NCI-H1417 (cell line): ENCODE measurements at regions not wholly inside any gene's neighbourhood (a gene's known extent, or its start where the extent isn't known, plus 50 kb on each side); places are given as distances from the start of the nearest gene placed in this dataset.
A peak's percentile ranks its signal among the peaks of the same experiment; 100 is the strongest.

ENCODE experiments used
- DNase-seq, 3 experiments: peaks; one replicate each; lab custom pipeline; 2025; lab: John Stamatoyannopoulos, UW

DNA sequence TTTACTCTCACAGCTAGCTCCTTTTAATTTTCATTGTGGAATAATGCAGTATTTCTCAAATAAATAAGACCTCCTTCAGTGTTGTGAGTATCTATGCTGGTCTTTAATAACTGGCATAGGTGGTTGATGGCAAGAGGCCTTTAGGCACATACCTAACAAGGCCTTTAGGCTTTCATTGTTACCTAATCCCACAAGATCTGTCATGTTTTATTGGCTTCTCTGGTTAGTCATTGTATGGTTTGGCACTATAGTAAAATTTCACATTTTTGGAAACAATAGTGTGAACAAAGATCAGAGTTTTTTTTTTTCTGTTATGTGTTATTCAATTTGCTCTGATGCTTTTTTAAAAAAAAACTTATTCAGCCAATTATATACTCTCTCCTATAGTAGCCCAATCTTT, 89.8 kb upstream of the NEUROD1 start:
- DNase-seq, result no peak

DNA sequence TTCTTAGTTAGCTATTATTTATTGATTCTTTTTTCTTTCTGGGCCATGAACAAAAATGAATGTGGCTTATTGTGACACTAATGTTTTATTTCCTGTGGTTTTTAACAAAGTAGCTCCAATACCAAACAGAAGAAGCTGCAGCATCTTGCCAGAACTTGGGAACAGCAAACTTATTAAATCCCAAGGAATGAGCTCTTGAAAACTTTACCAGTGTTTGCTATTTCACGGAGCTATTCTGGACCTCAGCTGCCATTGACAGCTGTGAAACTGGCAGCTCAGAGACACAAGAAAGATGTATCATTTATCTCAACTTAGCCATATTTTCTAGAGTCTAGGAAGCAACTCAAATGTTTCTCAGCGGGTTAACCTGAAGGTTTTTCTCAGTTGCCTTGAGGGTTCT, 91.0 kb upstream of the NEUROD1 start:
- DNase-seq, result no peak

DNA sequence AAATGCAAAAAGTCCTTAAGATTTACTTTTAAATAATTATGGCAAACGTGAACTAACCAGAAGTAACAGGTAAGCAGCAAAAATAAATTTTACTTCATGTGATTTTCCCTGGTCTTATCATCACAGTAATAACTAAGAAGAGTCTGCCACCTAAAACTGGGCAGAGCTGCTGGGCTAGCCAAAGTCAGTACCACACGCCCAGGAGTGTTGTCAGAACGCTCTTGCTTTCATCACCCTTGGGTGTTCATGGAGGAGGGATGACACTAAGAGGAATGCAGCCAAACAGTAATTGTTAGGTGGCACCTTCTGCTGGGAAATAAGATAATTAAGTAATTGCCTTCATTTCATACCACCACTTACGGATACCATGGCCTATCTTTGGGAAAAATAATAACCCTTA, 92.0 kb upstream of the NEUROD1 start:
- no peak for DNase-seq

DNA sequence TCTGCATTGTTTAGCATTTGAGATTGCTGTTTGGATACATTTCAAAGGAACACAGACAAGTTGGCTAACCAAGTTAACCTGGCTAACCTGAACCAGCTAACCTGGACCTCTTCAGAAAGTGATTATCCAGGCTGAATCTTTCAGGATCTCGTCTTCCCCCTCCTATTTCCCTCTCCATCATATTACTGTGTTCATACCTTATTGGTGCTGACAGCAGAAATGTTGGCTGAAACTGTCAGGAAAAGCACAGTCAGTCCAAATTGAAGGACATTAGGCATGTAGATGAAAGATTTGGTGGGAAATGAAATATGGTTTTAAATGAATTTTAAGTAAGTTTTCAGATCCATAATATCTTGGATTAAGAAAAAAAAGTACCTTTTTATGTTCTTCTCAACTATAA, 92.5 kb upstream of the NEUROD1 start:
- DNase-seq, result no peak

DNA sequence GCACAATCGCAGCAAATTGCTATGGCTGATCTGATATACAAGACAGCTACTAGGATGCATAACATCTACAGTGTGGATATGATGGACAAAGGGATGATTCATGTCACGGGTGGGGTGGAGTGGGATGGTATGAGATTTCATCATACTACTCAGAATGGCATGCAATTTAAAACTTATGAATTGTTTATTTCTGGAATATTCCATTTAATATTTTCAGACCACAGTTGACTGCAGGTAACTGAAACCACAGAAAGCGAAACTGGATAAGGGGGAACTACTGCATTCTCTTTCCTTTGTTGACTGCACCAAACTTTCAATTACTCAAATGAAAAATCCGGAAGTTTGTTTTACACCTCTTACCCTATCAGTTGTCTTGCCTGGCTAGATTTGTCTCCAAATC, 94.4 kb upstream of the NEUROD1 start:
- DNase-seq, result no peak

DNA sequence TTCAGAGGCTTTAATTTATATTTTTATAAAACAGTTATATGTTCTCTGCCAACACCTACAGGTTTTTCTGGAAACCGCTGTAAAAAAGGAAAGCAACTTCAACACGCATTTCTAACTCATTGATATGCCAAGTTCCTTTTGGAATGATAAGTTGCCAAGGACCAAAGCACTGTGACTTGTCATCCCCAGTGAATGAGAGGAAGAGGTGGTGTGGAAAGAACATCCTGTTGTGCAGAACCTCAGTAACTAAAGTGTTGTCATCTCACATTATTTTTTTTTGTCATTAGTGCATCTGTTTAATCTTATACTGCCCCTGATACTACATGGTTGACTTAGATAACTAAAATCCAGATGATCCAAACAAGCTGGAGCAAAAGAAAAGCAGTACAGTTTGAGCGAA, 96.0 kb upstream of the NEUROD1 start:
- no peak for DNase-seq

DNA sequence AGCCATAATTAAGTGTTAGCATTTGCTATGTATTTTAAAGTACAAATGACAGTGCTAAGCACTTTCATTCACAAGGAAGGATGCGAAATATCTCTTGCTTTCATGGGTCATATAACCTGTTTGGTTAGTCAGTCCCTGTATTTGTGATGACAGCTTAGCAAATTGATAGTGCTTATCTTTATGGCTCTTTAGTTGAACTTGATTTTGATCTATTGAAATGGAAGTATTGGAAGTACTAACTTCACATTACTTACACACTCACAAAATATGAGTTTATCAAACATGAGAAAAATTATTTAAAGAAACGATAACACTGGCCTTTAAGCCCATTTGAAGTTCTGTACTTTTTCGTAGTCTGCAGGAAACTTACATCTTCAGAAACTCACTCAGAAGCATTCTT, 97.4 kb upstream of the NEUROD1 start:
- no peak for DNase-seq

DNA sequence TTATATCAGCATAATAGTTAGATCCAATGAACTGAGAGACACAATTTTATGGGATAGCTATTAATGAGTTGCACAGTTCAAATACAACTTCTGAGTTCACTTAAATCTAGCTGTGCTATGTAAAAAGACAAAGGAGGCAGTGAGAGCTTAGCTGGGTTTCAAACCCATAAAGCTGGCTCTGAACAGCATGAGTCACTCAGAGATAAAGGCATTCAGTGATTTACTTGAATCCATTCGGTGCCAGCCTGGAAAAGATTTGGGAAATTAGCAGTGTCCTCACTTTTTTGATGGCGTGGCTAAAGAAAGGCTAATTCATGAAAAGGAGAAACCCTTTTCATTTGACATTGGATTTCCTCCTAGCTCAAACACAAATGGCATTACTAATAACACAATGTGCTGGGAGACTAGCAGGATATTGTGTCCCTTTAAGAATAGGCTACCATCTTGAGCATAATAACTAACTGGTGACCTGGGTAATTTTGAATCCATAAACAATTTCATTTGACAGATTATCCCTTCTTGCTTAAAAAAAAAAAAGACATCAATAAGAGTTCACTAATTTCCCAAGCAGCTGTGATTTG, 98.4 kb upstream of the NEUROD1 start:
- no peak for DNase-seq

DNA sequence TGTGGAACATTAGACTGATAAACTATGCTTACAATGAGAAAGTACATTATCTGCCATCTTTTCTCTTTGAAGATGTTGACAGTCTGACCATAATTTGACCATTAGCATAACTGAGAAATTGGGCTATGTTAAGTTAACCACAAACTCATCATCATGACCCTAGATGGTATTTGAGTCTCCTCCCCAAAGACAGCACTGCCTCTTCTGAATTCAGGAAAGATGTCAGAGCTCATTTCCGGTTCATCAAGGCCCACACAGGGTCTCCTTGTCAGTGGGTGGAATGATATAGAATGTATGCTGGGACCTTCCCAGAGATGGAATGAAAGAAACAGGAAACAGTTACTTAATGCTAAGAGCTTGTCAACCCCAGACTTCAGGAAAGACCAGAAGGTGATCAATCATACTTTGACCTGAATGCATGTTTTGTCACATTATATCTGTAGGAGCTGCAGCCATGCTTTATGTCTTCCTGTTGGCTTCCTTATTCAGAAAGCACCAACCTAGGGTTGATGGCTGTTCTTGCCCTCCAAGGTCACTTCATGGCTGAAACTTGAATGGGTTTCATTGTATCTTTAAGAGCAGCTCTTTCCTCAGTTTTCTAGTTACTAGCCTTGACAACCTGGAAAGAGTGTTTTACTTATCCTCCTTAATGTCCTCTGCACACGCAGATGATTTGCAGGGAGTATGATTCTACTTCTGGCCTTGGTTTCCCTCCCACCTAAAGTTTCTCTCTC, 99.1 kb upstream of the NEUROD1 start:
- DNase-seq, result peak in 1 of 3 experiments; percentile 38

DNA sequence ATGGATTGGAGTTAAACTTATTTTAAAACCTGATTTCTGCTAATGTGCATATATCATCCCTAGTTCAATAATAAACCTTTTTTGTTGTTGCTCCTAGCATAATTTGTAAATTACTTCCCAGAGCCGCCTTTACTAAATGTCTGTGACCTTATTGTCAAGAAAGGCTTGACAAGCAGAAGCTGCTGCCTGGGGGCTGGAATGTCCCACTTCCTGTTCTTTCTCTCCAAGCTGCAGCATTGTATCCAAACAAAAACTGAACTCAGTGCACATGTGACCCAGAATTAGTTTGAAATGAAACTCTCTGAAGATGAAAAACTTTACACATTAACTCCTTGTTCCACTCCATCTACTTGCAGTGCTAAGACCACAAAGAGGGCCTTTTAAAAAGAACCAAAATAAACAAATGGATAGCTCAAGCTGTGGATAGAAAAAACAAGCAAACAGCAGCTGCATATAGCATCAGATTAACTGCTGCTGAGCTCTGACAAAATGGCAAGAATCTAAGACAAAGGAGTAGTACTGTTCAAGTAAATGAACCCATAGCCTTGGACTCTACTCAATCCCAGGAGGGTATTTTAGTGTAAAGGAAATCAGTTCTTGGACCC, 99.8 kb upstream of the NEUROD1 start:
- DNase-seq, result peak in 2 of 3 experiments; percentile 28 to 55

DNA sequence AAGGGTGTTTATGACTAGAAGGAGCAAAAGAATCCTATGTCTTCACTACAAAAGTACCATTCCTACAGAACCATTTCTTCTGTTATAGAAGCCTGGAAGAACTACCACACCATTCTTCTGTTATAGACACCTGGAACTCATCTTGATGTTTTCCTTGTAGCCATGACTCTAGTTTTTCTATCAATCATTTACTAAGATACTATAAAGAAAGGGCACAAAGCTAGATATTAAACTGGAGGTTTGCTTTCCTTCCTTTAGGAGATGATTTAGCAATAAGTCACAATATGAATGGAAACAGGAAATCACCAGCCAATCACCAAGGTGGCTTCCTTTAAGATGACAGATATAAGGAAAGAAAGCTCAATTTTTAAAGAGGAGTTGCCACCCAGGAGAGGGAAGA, 100.3 kb upstream of the NEUROD1 start:
- DNase-seq, result no peak

DNA sequence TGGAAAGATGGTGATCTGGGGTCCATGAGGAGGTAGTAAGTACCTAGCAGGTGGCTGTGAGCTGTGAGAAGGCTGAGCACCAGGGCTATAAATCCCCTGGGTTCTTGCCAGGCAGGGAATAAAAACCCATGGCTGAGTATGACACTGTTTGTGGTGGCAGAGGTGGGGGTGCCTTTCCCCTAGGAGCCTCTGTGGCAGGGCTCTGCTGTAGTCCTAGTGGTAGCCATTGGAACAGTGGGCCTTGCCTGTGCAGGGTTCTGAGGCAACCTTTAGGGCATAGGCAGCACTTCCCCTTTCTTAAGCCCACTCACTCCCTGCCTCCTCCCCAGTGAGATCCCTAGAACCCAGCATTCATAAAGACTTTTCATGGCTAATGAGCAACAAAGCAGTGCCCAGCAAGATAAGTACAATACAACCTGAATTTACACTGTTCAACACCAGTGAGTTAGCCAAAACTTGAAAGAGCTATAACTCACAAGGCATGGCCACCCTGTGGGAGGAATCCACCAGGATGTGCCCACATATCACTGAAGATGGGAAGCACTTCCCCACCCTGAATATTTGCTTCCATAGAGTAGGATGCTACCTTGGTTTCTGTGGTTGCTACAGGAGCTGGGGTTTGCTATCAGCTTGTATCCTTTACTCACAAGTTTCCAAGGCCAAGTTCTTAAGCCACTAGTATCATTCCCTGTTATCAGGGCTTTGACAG, 100.9 kb upstream of the NEUROD1 start:
- no peak for DNase-seq

DNA sequence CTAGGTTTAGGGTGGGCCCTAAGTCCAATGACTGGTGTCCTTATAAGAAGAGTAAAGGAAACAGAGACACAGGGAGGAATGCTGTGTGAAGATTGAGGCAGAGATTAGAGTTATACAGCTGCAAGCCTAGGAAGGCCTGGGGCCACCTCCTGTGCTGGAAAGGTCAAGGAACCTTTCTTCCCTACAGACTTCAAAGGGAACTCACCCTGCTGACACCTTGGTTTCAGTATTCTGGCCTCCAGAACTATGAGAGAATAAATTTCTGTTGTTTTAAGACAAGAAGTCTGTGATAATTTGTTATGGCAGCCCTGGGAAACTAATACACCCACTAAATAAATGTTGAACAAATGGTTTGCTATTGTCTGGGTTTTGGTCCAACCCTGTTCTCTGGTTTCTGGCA, 102.3 kb upstream of the NEUROD1 start:
- DNase-seq, result no peak

DNA sequence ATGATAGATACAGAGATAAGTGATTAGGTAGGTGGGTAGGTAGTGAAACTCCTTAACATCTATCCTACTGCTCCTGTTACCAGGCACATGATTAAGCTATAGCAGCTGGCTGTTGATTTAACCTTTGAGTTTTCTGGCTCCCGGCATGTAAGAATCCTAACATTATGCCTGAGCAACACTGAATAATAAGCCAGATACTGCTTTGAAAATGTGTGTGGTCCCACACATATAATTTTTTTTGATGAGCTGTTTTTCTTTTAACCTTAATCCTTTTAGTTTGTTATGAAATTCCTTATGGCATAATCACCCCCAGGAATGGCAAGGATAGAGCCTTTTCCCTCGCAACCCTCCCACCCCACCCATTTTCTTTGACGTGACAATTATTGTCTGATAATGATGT, 104.2 kb upstream of the NEUROD1 start:
- peak in 2 of 3 experiments; percentile 51 to 72 for DNase-seq

DNA sequence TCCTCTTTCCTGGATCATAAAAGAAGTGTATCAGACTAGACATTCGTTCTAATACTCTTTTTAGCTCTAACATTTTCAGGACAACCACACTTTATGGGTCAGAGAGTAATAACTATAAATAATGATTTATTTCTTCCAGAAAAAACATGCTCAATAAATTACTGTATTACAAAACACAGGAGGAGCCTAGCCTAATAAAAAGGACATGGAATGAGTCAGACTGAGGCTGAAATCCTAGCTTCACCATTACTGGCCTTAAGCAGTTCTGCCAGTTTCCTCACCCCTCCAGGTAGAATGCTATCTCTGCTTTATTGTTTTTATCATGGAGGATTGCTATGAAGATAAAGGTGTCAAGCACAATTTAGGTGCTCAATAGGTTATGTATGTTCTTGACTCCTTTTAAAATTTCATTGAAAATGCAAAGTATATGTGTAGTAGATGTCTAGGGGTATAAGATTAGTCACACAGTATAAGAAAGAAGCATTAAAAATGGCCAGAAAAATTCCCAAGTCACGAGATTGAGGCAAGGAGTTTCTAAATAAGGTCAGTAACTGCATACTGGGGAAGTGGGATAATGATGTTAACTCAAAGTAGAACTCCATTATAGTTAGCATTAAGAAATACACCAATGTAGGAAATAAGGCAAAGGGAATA, 105.5 kb upstream of the NEUROD1 start:
- no peak for DNase-seq

DNA sequence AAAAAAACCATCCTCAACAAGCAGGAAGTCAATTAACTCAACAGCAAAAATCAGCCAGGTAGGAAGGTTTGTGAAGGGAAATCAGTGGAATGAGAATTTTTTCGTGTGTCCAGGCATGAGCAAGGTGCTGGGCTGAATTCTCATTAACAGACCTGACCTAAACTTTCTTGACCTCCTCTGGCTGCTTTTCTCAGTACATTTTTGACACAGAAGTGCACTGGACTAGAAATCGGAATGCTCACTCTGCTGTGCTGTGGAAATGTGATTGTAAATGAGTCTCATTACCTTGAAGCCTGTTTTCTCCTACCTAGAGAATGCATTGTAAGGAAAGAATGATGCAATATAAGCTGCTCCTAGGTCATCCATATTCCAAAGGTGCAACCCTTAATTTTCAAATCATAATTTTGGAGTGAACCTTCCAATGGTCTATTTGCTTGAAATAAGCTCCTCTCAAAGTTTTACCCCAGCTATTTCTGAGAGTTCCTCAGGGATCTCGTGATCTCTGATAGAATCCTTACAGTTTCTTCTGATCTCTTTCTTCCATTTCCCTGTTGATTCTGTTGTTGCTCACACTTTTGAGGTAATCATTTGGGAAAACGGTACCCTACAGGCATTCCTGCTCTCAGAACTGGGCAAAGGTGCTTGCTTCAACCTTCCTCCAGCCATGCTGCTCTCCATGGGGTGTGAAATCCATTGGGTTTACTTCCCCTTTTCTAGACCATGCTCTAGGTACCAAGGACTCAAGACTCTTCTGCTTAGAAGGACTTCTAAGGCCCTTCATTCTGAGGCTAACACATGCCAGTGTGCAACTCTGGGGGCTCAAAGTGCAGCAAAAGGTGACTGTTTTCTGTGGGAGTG, 104.9 kb upstream of the ITPRID2 start:
- no peak for DNase-seq

DNA sequence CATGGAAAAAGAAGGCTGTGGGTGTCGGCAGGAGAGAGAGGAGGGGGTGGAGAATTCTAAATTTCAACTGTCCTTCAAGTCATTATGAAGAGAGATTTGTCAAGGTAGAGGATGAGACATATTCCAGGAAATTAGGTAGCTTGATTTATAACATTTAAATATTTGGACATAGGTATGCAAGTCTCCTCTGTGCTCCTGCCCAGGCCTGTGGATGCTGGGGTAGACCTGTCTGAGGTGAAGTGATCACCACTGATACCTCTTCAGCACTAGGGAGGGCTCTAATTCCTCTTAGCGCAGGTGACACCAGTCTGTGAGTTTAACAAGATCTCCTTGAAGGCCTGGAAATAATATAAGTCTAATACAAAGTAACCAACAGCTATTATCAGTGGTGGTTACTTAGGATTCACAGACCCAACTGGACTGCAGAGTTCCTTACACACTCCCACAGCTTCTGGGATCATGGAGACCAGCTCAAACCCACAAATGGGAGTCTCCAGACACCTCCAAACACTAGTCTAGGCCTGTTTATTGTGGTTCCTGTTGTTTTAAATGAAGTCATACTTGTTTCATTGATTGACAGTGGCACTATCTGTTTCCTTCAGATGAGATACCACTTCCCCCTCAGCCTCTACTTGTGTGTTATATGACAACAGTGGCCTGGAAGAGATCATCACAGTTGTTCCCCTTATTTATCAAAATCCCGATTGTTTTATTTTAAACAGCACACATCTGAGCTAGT, 104.1 kb upstream of the ITPRID2 start:
- DNase-seq, result no peak

DNA sequence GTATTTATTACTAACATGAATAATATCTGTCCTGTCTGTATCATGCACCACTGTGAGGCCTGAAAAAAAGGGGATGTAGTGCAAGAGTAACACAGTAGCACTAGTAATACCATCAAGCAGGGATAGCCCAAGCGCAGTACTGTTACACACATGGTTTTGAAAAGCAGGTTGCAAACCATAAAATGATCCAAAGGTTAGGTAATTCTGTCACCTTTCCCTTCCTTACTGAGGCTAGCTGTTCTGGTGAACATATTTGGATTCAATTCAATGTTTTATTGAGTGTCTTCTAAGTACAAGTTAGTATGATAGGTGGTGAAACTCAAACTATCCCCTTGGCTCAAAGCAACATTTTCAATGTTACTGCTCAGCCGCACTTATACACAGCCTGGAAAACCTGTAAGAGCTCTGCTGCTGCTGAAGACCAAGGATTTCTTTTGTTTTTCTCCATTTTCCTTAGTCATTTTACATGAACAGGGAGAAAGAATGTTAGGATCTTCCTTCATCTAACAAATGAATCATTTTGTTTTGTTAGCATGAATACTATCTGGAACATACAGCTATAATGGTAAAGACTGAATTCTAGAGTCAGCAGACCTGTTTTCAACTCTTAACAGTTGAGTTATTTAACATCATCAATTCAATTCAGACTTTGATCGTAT, 102.5 kb upstream of the ITPRID2 start:
- no peak for DNase-seq

DNA sequence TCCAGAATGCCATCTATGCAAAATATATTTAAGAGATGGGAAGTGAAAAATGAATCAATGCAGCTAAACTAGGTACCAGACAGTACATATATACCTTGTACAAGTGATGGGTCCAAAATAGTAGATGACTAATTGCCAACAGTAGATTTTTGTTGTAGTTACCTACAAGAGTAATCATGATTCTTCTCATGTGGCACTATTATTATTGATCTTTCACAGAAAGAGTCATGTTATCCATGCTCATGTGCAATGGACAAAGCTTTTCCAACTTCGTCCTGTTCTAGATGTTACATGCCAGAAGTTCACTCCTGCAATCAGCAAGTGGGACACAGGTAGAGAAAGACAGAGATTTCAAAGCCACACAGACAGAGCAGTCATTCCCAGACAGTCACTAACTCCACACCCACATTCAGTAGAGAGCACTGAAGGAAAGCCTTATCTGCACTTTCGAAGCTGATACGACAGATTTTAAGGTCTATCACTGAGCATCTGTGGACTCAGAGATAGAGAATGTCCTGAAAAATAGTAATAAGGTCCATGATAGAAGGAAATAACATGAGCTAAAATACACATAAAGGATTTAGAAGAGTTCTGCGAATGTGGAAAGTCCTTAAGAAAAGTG, 101.6 kb upstream of the ITPRID2 start:
- no peak for DNase-seq
